Endothelial cell of umbilical vein (primary cell): ENCODE measurements at regions not wholly inside any gene's neighbourhood (a gene's known extent, or its start where the extent isn't known, plus 50 kb on each side); places are given as distances from the start of the nearest gene placed in this dataset.

Source experiments
- BruUV-seq: library from RNA; stranded (reverse); fragments of 400-500 nt; replicated peaks from 2 replicates; lab custom pipeline; 2021; lab: Mats Ljungman, UMichigan
- CTCF ChIA-PET: fragments of 300-600, 350-600 bp; sonication (Branson Sonifier 250); formaldehyde crosslinking; loops from one replicate; lab custom pipeline; 2021; ENCODE audit warnings: antibody characterized with exemption, inconsistent platforms; lab: Charles Lee
- POLR2A ChIA-PET: fragments of 300-600, 350-600 bp; sonication (Branson Sonifier 250); formaldehyde crosslinking; loops from one replicate; lab custom pipeline; 2021; ENCODE audit warnings: antibody characterized with exemption, inconsistent platforms; lab: Charles Lee
- DNase-seq: peaks from one replicate; pipeline ENCODE4 v3.0.0-alpha.2; 2011; ENCODE audit warnings: low read depth, low spot score
- FAIRE-seq: peaks from 2 replicates; lab custom pipeline; 2011; peaks lifted over from hg19 to GRCh38; lab: Jason Lieb, UNC
- H2AFZ ChIP-seq: 2 replicates; pipeline ENCODE4 v1.6.0; 2012; ENCODE audit warnings: low read depth, low read length, control low read depth, inconsistent platforms
- H3K27ac ChIP-seq: 2 replicates; pipeline ENCODE4 v1.5.1; 2011; ENCODE audit warnings: low read depth, mild to moderate bottlenecking, control low read depth, low read length, moderate library complexity; ENCODE audit not compliant: insufficient read depth
- H3K27me3 ChIP-seq, 2 experiments: 2 replicates each; pipeline versions ENCODE4 v1.6.0 to v1.6.1; 2011; ENCODE audit warnings: low read length in 2 of 2, mixed read lengths in 1 of 2; ENCODE audit not compliant: control insufficient read depth in 2 of 2, insufficient read depth in 2 of 2
- H3K36me3 ChIP-seq, 2 experiments: 2 replicates in 1 of 2; 3 replicates in 1 of 2; pipeline ENCODE4 v1.5.1; 2011; ENCODE audit warnings: low read length in 2 of 2, mild to moderate bottlenecking in 1 of 2, moderate library complexity in 1 of 2; ENCODE audit not compliant: control insufficient read depth in 2 of 2, insufficient read depth in 2 of 2; ENCODE audit errors: extremely low read depth in 1 of 2
- H3K4me1 ChIP-seq: 3 replicates; pipeline ENCODE4 v1.5.1; 2011; ENCODE audit warnings: mild to moderate bottlenecking, low read length; ENCODE audit not compliant: control insufficient read depth, insufficient read depth; ENCODE audit errors: extremely low read depth
- H3K4me2 ChIP-seq: 2 replicates; pipeline ENCODE4 v1.6.1; 2011; ENCODE audit warnings: low read length, control low read depth, mixed read lengths; ENCODE audit not compliant: insufficient read depth
- H3K4me3 ChIP-seq, 3 experiments: fragments of 200-600 bp in 1 of 3; sonication (generic), shearing (Covaris generic) in 1 of 3; replicated peaks in 1 of 3; 2 replicates each; pipeline ENCODE4 v1.5.1; 2011 to 2016; ENCODE audit warnings: control low read depth in 3 of 3, low read length in 3 of 3, mild to moderate bottlenecking in 2 of 3, inconsistent platforms in 1 of 3, low read depth in 1 of 3, moderate library complexity in 1 of 3; ENCODE audit not compliant: insufficient read depth in 1 of 3
- H3K79me2 ChIP-seq: 2 replicates; pipeline ENCODE4 v1.6.0; 2012; ENCODE audit warnings: low read length, inconsistent platforms; ENCODE audit not compliant: control insufficient read depth, insufficient read depth
- H3K9ac ChIP-seq: replicated peaks from 2 replicates; pipeline ENCODE3; 2011; ENCODE audit warnings: low read length, control low read depth; ENCODE audit not compliant: insufficient read depth; ENCODE audit errors: extremely low read depth
- H3K9me1 ChIP-seq: replicated peaks from 3 replicates; pipeline ENCODE4 v1.6.0; 2011; ENCODE audit warnings: mild to moderate bottlenecking, low read length; ENCODE audit not compliant: control insufficient read depth, insufficient read depth; ENCODE audit errors: extremely low read depth
- H3K9me3 ChIP-seq: replicated peaks from 2 replicates; pipeline ENCODE4 v1.5.1; 2012; ENCODE audit warnings: low read length, inconsistent platforms; ENCODE audit not compliant: control insufficient read depth, insufficient read depth
- H4K20me1 ChIP-seq: replicated peaks from 2 replicates; pipeline ENCODE3; 2011; ENCODE audit warnings: mild to moderate bottlenecking, low read length; ENCODE audit not compliant: control insufficient read depth, insufficient read depth; ENCODE audit errors: extremely low read depth
- CTCF ChIP-seq, 2 donors: IDR thresholded peaks; 1 replicate in 1 of 2; 2 replicates in 1 of 2; pipeline ENCODE4 v1.5.1; 2011; ENCODE audit warnings: low read length in 2 of 2, mild to moderate bottlenecking in 2 of 2, moderate library complexity in 2 of 2, control low read depth in 1 of 2, inconsistent platforms in 1 of 2, low read depth in 1 of 2; ENCODE audit not compliant: insufficient read depth in 1 of 2; ENCODE audit errors: extremely low read depth in 1 of 2
- EZH2 ChIP-seq: IDR thresholded peaks from 2 replicates; pipeline ENCODE4 v1.6.1; 2012; ENCODE audit warnings: borderline replicate concordance, low read depth, mild to moderate bottlenecking, moderate library complexity, low read length, inconsistent platforms; ENCODE audit not compliant: severe bottlenecking
- FOS ChIP-seq: IDR thresholded peaks from 2 replicates; pipeline ENCODE4 v1.6.1; 2011; ENCODE audit warnings: mild to moderate bottlenecking, low read length, moderate library complexity, borderline replicate concordance; ENCODE audit not compliant: insufficient read depth
- JUN ChIP-seq: IDR thresholded peaks from 2 replicates; pipeline ENCODE4 v1.6.1; 2011; ENCODE audit warnings: borderline replicate concordance, low read depth; ENCODE audit not compliant: insufficient read length, insufficient read depth
- MAX ChIP-seq: IDR thresholded peaks from 2 replicates; pipeline ENCODE4 v1.6.1; 2011; ENCODE audit not compliant: insufficient read depth, insufficient read length
- MYC ChIP-seq: IDR thresholded peaks from one replicate; pipeline ENCODE4 v1.6.1; 2011; ENCODE audit warnings: mild to moderate bottlenecking, low read depth, low read length
- POLR2A ChIP-seq: IDR thresholded peaks from 2 replicates; pipeline ENCODE4 v1.6.1; 2012; ENCODE audit warnings: low read depth, mild to moderate bottlenecking, control low read depth, low read length
- POLR2AphosphoS5 ChIP-seq: IDR thresholded peaks from 2 replicates; pipeline ENCODE4 v1.6.1; 2012; ENCODE audit warnings: low read depth, mild to moderate bottlenecking, control low read depth, low read length, moderate library complexity; ENCODE audit not compliant: insufficient read depth
- dilution Hi-C: fragments of 300-500 bp; cut with MboI; formaldehyde crosslinking; loops from one replicate; pipeline ENCODE4 v1.15.0; 2019; ENCODE audit warnings: low sequenced_read_pairs; ENCODE audit not compliant: extremely low pct_ligation_motif_present
- intact Hi-C: fragments of 100-400 bp; cut with micrococcal nuclease; formaldehyde crosslinking; loops from one replicate; pipeline ENCODE4 v1.10.0; 2022

GRCh38 chr12:107859367-107859766 is 84.9 kb downstream of the ASCL4 start:
- Histone ChIP-seq H3K9me1 (no peaks in the 10 kb centered on the region), H3K4me2 (no peak overlapping the region), H3K27me3 (peaks cover 0 to 2% of the 10 kb centered on the region in 2 experiments), H3K4me1 (no peaks in the 10 kb centered on the region), H3K36me3 (no peaks in the 10 kb centered on the region), H2AFZ (no peak overlapping the region), H3K79me2 (no peaks in the 10 kb centered on the region), H4K20me1 (no peaks in the 10 kb centered on the region), H3K4me3 (no peak overlapping the region), H3K9me3 (no peaks in the 10 kb centered on the region), H3K9ac (no peak overlapping the region), H3K27ac (no peak overlapping the region)
- no peak for DNase-seq
- no peak for TF ChIP-seq MAX
- TF ChIP-seq POLR2AphosphoS5, result no peak
- no peak for TF ChIP-seq MYC
- no peak for TF ChIP-seq CTCF (IDR thresholded peaks at IDR 0.05; ENCODE audit: extremely low read depth in 1 of 2, insufficient read depth in 1 of 2, low read depth in 1 of 2, low read length in 2 of 2)
- no peak for TF ChIP-seq POLR2A
- TF ChIP-seq EZH2, result no peak
- no peak for TF ChIP-seq JUN
- no peak for TF ChIP-seq FOS
- intact Hi-C loops (no loop called here), dilution Hi-C loops (no loop called here)
- no peak for FAIRE-seq
- CTCF ChIA-PET, result no interaction called here
- POLR2A ChIA-PET, result no interaction called here
- BruUV-seq, result no TSS peak
